ENCODE measurements at regions not wholly inside any gene's neighbourhood (a gene's known extent, or its start where the extent isn't known, plus 50 kb on each side); places are given as distances from the start of the nearest gene placed in this dataset.
A peak's percentile ranks its signal among the peaks of the same experiment; 100 is the strongest.

DNA sequence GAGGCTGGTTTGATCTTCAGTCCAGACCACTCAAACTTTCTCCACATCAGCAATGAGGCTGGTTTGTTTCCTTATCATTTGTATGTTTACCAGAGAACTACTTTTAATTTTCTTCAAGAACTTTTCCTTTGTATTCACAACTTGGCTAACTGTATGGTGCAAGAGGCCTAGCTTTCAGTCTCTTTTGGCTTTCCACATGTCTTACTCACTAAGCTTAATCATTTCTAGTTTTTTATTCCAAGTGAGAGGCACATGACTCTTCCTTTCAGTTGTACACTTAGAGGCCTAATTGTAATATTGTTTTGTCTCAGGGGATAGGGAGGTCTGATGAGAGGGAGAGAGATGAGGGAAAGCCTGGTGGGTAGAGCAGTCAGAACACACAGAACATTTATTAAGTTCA is 554.0 kb upstream of the ARRDC3 start:
- Histone ChIP-seq H3K4me3 (ENCODE audit: low read length) (no peak overlapping the region), H3K9ac (ENCODE audit: low read length) (no peak overlapping the region), H3K9me2 (ENCODE audit: insufficient read depth, low read length) (no peaks in the 10 kb centered on the region), H3F3A (ENCODE audit: insufficient read depth, low read length, poor library complexity, severe bottlenecking) (no peaks in the 10 kb centered on the region), H3K4me2 (ENCODE audit: low read length) (no peak overlapping the region), H3K79me2 (replicated peaks; ENCODE audit: insufficient read depth, low read length) (no peaks in the 10 kb centered on the region), H3K36me3 (ENCODE audit: insufficient read depth, low read length) (no peaks in the 10 kb centered on the region), H3K27ac (ENCODE audit: low read length) (no peak overlapping the region), H3K9me3 (ENCODE audit: low read length) (no peaks in the 10 kb centered on the region), H2AFZ (ENCODE audit: low read depth, low read length) (no peak overlapping the region), H4K20me1 (ENCODE audit: insufficient read depth) (no peaks in the 10 kb centered on the region), H3K27me3 (ENCODE audit: insufficient read depth, low read depth, low read length) (no peaks in the 10 kb centered on the region)
- TF ChIP-seq EZH2 (IDR thresholded peaks at IDR 0.05; ENCODE audit: borderline replicate concordance, insufficient read depth, low read length, poor library complexity, severe bottlenecking) (no peak), POLR2AphosphoS5 (IDR thresholded peaks at IDR 0.05) (no peak), MXI1 (conservative IDR thresholded peaks at IDR 0.05; ENCODE audit: poor library complexity, severe bottlenecking) (no peak), EP300 (conservative IDR thresholded peaks at IDR 0.05; ENCODE audit: poor library complexity, severe bottlenecking) (no peak), RAD21 (conservative IDR thresholded peaks at IDR 0.05) (no peak)
- TF ChIP-seq, protein P1, sequence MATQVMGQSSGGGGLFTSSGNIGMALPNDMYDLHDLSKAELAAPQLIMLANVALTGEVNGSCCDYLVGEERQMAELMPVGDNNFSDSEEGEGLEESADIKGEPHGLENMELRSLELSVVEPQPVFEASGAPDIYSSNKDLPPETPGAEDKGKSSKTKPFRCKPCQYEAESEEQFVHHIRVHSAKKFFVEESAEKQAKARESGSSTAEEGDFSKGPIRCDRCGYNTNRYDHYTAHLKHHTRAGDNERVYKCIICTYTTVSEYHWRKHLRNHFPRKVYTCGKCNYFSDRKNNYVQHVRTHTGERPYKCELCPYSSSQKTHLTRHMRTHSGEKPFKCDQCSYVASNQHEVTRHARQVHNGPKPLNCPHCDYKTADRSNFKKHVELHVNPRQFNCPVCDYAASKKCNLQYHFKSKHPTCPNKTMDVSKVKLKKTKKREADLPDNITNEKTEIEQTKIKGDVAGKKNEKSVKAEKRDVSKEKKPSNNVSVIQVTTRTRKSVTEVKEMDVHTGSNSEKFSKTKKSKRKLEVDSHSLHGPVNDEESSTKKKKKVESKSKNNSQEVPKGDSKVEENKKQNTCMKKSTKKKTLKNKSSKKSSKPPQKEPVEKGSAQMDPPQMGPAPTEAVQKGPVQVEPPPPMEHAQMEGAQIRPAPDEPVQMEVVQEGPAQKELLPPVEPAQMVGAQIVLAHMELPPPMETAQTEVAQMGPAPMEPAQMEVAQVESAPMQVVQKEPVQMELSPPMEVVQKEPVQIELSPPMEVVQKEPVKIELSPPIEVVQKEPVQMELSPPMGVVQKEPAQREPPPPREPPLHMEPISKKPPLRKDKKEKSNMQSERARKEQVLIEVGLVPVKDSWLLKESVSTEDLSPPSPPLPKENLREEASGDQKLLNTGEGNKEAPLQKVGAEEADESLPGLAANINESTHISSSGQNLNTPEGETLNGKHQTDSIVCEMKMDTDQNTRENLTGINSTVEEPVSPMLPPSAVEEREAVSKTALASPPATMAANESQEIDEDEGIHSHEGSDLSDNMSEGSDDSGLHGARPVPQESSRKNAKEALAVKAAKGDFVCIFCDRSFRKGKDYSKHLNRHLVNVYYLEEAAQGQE (IDR thresholded peaks at IDR 0.05; ENCODE audit: borderline replicate concordance): no peak
- TF ChIP-seq, protein P2, sequence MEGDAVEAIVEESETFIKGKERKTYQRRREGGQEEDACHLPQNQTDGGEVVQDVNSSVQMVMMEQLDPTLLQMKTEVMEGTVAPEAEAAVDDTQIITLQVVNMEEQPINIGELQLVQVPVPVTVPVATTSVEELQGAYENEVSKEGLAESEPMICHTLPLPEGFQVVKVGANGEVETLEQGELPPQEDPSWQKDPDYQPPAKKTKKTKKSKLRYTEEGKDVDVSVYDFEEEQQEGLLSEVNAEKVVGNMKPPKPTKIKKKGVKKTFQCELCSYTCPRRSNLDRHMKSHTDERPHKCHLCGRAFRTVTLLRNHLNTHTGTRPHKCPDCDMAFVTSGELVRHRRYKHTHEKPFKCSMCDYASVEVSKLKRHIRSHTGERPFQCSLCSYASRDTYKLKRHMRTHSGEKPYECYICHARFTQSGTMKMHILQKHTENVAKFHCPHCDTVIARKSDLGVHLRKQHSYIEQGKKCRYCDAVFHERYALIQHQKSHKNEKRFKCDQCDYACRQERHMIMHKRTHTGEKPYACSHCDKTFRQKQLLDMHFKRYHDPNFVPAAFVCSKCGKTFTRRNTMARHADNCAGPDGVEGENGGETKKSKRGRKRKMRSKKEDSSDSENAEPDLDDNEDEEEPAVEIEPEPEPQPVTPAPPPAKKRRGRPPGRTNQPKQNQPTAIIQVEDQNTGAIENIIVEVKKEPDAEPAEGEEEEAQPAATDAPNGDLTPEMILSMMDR (IDR thresholded peaks at IDR 0.05; ENCODE audit: poor library complexity, severe bottlenecking): no peak

DNA sequence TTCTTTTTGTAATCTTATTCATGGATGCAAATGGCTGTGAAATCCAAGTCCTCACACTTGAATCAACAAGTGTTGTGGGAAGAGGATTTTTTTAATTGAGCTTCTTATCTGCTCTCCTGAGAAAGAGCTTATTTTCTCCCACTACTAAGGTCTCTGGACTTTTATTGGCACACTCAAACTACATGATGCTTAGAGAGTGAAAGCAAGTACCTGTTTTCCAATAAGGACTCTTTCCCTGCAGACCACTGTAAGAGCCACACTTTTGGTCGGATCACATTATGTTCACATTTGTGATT is 546.4 kb upstream of the ARRDC3 start:
- H3K9me3 ChIP-seq (ENCODE audit: low read length): no peaks in the 10 kb centered on the region
- no peaks in the 10 kb centered on the region for H3K27me3 ChIP-seq (ENCODE audit: insufficient read depth, low read depth, low read length)
- no peaks in the 10 kb centered on the region for H4K20me1 ChIP-seq (ENCODE audit: insufficient read depth)
- H2AFZ ChIP-seq (ENCODE audit: low read depth, low read length): no peak overlapping the region
- H3K79me2 ChIP-seq (replicated peaks; ENCODE audit: insufficient read depth, low read length): no peaks in the 10 kb centered on the region
- no peaks in the 10 kb centered on the region for H3K36me3 ChIP-seq (ENCODE audit: insufficient read depth, low read length)
- no peak overlapping the region for H3K27ac ChIP-seq (ENCODE audit: low read length)
- TF ChIP-seq RAD21 (conservative IDR thresholded peaks at IDR 0.05) (peak; percentile 18), SMC3 (conservative IDR thresholded peaks at IDR 0.05; ENCODE audit: poor library complexity) (no peak), POLR2AphosphoS5 (IDR thresholded peaks at IDR 0.05) (no peak)
- no peaks in the 10 kb centered on the region for H3K9me2 ChIP-seq (ENCODE audit: insufficient read depth, low read length)
- H3K9ac ChIP-seq (ENCODE audit: low read length): no peak overlapping the region
- H3F3A ChIP-seq (ENCODE audit: insufficient read depth, low read length, poor library complexity, severe bottlenecking): no peaks in the 10 kb centered on the region
- no peak overlapping the region for H3K4me3 ChIP-seq (ENCODE audit: low read length)
- H3K4me2 ChIP-seq (ENCODE audit: low read length): no peak overlapping the region

DNA sequence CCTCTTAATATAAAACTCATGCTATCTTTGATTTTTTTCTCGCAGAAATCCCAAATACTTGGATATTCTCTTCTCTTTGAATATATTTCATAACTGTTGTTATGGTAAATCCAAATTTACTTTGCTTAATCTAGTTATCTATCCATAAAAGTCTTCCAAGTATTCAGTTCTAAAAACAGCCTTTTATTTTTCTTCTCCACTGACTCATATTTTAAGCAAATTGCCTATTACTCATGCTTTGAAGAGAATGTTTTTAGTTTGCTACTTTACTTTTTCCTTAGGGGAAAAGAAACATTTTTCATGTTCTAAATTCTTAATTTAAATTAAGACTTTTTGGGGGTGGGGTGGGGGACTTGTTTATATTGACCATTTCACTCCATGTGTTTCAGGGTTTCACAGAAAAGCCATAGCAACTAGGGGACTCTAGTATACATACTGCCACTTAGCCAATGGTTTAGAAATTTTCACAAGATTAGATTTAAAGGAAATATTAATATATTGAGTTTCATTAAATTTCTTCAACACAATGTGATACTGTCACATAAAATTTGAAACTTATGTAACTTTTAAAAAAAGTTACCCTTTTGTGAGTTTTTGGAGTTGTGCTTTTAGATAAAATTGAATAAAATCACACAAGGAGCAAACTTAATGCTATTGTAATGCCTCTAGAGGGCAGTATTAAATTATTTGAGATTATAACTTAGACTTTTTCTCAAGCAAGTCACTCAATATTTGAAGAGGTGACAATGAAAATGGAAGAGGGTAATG is 545.8 kb upstream of the ARRDC3 start:
- no peak overlapping the region for H2AFZ ChIP-seq (ENCODE audit: low read depth, low read length)
- peak; percentile 74 for TF ChIP-seq SMC3 (conservative IDR thresholded peaks at IDR 0.05; ENCODE audit: poor library complexity)
- TF ChIP-seq POLR2AphosphoS5 (IDR thresholded peaks at IDR 0.05): no peak
- TF ChIP-seq, protein P2 (IDR thresholded peaks at IDR 0.05; ENCODE audit: poor library complexity, severe bottlenecking): peak; percentile 75
- no peak for TF ChIP-seq MXI1 (conservative IDR thresholded peaks at IDR 0.05; ENCODE audit: poor library complexity, severe bottlenecking)
- TF ChIP-seq RAD21 (conservative IDR thresholded peaks at IDR 0.05): peak; percentile 78
- H3K4me2 ChIP-seq (ENCODE audit: low read length): no peak overlapping the region

More for the DNA sequence above, 545.8 kb upstream of the ARRDC3 start:
- no peaks in the 10 kb centered on the region for H3K9me2 ChIP-seq (ENCODE audit: insufficient read depth, low read length)
- H3K27ac ChIP-seq (ENCODE audit: low read length): no peak overlapping the region
- H3K4me3 ChIP-seq (ENCODE audit: low read length): no peak overlapping the region
- H3F3A ChIP-seq (ENCODE audit: insufficient read depth, low read length, poor library complexity, severe bottlenecking): no peaks in the 10 kb centered on the region
- no peaks in the 10 kb centered on the region for H4K20me1 ChIP-seq (ENCODE audit: insufficient read depth)
- H3K36me3 ChIP-seq (ENCODE audit: insufficient read depth, low read length): no peaks in the 10 kb centered on the region
- H3K9ac ChIP-seq (ENCODE audit: low read length): no peak overlapping the region
- no peaks in the 10 kb centered on the region for H3K79me2 ChIP-seq (replicated peaks; ENCODE audit: insufficient read depth, low read length)
- no peaks in the 10 kb centered on the region for H3K9me3 ChIP-seq (ENCODE audit: low read length)
- no peaks in the 10 kb centered on the region for H3K27me3 ChIP-seq (ENCODE audit: insufficient read depth, low read depth, low read length)
